ENCODE measurements at regions not wholly inside any gene's neighbourhood (a gene's known extent, or its start where the extent isn't known, plus 50 kb on each side); places are given as distances from the start of the nearest gene placed in this dataset.

DNA sequence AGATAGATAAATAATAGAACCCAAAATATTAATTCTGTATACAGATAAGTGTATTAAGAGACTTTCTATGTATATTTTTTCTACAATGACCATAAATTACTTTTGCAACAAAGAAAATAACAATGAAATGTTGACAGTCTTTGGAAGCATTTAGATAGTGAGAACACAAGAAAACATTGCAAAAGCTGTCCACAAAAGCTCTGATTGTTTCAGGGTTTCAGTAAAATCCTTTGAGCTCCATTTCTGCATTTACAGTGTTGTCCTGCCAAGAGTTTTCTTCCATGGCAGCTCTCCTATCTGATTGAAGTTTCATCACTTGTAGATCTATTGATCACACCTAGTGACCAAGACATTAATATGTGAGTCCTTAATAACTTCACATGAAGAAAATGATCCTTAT lies 321.8 kb downstream of the GPR37 start:
- no peak overlapping the region for H3K9ac ChIP-seq (ENCODE audit: low read length)
- H3K4me1 ChIP-seq (ENCODE audit: control insufficient read depth, insufficient read depth, low read length) = no peaks in the 10 kb centered on the region
- H3K4me3 ChIP-seq (ENCODE audit: low read length) = no peak overlapping the region
- no peak overlapping the region for H3K27ac ChIP-seq (ENCODE audit: low read depth, low read length)
- H3K27me3 ChIP-seq (ENCODE audit: control insufficient read depth, insufficient read depth, low read length) = no peaks in the 10 kb centered on the region
- H3K36me3 ChIP-seq (ENCODE audit: control insufficient read depth, insufficient read depth, low read length) = no peaks in the 10 kb centered on the region

- H3K36me3 ChIP-seq (ENCODE audit: control insufficient read depth, insufficient read depth, low read length) = no peaks in the 10 kb centered on the region
- H3K27ac ChIP-seq (ENCODE audit: low read depth, low read length) = no peak overlapping the region
- no peak overlapping the region for H3K4me3 ChIP-seq (ENCODE audit: low read length)
- no peak overlapping the region for H3K9ac ChIP-seq (ENCODE audit: low read length)
- H3K4me1 ChIP-seq (ENCODE audit: control insufficient read depth, insufficient read depth, low read length) = no peaks in the 10 kb centered on the region
- no peaks in the 10 kb centered on the region for H3K27me3 ChIP-seq (ENCODE audit: control insufficient read depth, insufficient read depth, low read length)
These were observed 325.5 kb downstream of the GPR37 start for GRCh38 chr7:124440081-124440480.

DNA sequence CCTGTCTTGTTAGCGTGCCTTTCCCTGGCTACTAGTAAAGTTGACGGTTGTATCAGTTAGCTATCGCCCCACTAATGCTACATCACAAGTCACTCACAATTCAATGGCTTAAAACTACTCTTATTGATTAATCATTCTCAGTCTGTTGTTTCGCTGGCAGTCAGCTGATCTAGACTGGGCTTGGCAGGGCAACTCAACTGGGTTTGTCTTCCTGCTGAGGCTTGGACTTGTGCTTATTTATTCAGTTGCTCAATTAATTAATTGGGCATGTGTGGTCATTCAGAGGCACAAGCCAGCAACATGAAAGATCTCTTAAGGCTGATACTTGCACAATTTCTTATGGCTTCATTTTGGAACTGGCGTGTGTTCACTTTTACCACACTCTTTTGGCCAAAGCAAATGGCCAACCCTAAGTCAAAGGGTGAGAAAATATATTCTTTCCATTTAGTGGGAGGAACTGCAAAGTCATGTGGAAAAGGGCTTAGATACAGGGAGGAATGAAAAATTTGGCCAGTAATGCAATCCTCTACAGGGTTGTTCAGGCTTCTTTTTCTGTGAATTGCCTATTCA lies 333.5 kb downstream of the GPR37 start:
- Histone ChIP-seq H3K9ac (ENCODE audit: low read length) (no peak overlapping the region), H3K27me3 (ENCODE audit: control insufficient read depth, insufficient read depth, low read length) (no peaks in the 10 kb centered on the region), H3K4me1 (ENCODE audit: control insufficient read depth, insufficient read depth, low read length) (no peaks in the 10 kb centered on the region), H3K36me3 (ENCODE audit: control insufficient read depth, insufficient read depth, low read length) (no peaks in the 10 kb centered on the region), H3K27ac (ENCODE audit: low read depth, low read length) (no peak overlapping the region), H3K4me3 (ENCODE audit: low read length) (no peak overlapping the region)

DNA sequence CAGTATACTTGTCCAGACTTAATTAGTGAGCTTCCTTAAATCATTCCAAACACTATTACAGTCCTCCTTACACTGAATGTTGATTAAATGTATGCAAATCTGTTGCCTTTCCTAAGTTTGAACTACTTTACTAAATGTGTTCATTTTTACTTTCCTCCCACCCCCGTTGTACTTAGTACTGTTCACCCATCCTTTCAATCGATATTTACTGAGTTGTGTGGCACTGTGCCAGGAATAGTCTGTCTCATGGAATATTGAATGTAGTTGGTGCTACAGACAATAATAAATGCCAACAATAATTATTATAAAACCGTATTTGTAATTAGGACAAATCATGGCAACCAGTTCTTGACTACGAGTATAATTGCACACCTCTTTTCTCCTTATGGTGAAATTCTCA lies 335.7 kb downstream of the GPR37 start:
- Histone ChIP-seq H3K36me3 (ENCODE audit: control insufficient read depth, insufficient read depth, low read length) (no peaks in the 10 kb centered on the region), H3K4me3 (ENCODE audit: low read length) (no peak overlapping the region), H3K9ac (ENCODE audit: low read length) (no peak overlapping the region), H3K27ac (ENCODE audit: low read depth, low read length) (no peak overlapping the region), H3K4me1 (ENCODE audit: control insufficient read depth, insufficient read depth, low read length) (no peaks in the 10 kb centered on the region), H3K27me3 (ENCODE audit: control insufficient read depth, insufficient read depth, low read length) (no peaks in the 10 kb centered on the region)

DNA sequence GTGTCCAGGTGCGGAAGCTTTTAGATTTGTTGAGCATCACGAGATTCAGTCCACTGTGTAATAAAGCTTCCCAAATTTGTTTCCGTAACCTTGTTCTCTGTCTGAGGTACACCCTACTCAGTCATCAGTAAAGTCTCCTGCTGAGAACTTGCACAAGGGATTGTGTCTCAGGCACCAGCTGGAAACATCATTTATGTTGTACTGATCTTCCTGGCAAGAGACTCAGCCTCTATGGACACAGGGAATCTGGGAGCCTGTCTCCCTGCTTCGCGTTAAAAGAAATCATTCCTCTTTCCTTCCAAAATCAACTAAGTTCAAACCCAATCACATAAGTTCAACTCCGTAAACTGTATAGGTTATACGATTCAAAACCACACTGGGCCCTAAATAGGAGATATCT lies 336.8 kb downstream of the GPR37 start:
- H3K36me3 ChIP-seq (ENCODE audit: control insufficient read depth, insufficient read depth, low read length) = no peaks in the 10 kb centered on the region
- H3K9ac ChIP-seq (ENCODE audit: low read length) = no peak overlapping the region
- no peak overlapping the region for H3K4me3 ChIP-seq (ENCODE audit: low read length)
- H3K4me1 ChIP-seq (ENCODE audit: control insufficient read depth, insufficient read depth, low read length) = no peaks in the 10 kb centered on the region
- H3K27me3 ChIP-seq (ENCODE audit: control insufficient read depth, insufficient read depth, low read length) = no peaks in the 10 kb centered on the region
- no peak overlapping the region for H3K27ac ChIP-seq (ENCODE audit: low read depth, low read length)

GRCh38 chr7:124426621-124427020 lies 339.0 kb downstream of the GPR37 start:
- H3K4me3 ChIP-seq (ENCODE audit: low read length) = no peak overlapping the region
- H3K4me1 ChIP-seq (ENCODE audit: control insufficient read depth, insufficient read depth, low read length) = no peaks in the 10 kb centered on the region
- H3K36me3 ChIP-seq (ENCODE audit: control insufficient read depth, insufficient read depth, low read length) = no peaks in the 10 kb centered on the region
- H3K27me3 ChIP-seq (ENCODE audit: control insufficient read depth, insufficient read depth, low read length) = no peaks in the 10 kb centered on the region
- no peak overlapping the region for H3K9ac ChIP-seq (ENCODE audit: low read length)
- no peak overlapping the region for H3K27ac ChIP-seq (ENCODE audit: low read depth, low read length)

DNA sequence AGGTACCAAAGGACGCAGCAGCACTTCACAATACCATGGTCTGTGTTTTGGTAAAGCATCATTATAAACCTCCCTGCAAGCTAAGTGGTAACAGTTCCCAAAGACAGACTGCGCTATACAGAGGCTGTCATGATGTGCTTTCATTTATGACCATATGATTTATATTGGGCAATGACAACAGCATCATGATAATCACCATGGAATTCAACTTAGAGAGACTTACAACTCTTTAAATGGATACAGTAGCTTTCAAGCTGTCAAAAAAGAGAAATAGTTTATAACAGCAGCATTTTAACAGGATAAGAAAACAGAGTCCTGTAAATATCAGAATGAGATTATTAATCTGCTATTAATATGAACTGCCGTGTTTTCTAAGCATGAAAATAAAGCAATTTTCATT lies 341.7 kb downstream of the GPR37 start:
- H3K9ac ChIP-seq (ENCODE audit: low read length) = no peak overlapping the region
- H3K27ac ChIP-seq (ENCODE audit: low read depth, low read length) = no peak overlapping the region
- no peaks in the 10 kb centered on the region for H3K4me1 ChIP-seq (ENCODE audit: control insufficient read depth, insufficient read depth, low read length)
- H3K27me3 ChIP-seq (ENCODE audit: control insufficient read depth, insufficient read depth, low read length) = no peaks in the 10 kb centered on the region
- H3K36me3 ChIP-seq (ENCODE audit: control insufficient read depth, insufficient read depth, low read length) = no peaks in the 10 kb centered on the region
- H3K4me3 ChIP-seq (ENCODE audit: low read length) = no peak overlapping the region

GRCh38 chr7:124422081-124422480 lies 343.5 kb downstream of the GPR37 start:
- Histone ChIP-seq H3K4me1 (ENCODE audit: control insufficient read depth, insufficient read depth, low read length) (no peaks in the 10 kb centered on the region), H3K27me3 (ENCODE audit: control insufficient read depth, insufficient read depth, low read length) (no peaks in the 10 kb centered on the region), H3K36me3 (ENCODE audit: control insufficient read depth, insufficient read depth, low read length) (no peaks in the 10 kb centered on the region), H3K9ac (ENCODE audit: low read length) (no peak overlapping the region), H3K4me3 (ENCODE audit: low read length) (no peak overlapping the region), H3K27ac (ENCODE audit: low read depth, low read length) (no peak overlapping the region)

- no peak overlapping the region for H3K9ac ChIP-seq (ENCODE audit: low read length)
- no peak overlapping the region for H3K27ac ChIP-seq (ENCODE audit: low read depth, low read length)
- H3K4me3 ChIP-seq (ENCODE audit: low read length) = no peak overlapping the region
These were observed 345.2 kb downstream of the GPR37 start for GRCh38 chr7:124420367-124420766.

DNA sequence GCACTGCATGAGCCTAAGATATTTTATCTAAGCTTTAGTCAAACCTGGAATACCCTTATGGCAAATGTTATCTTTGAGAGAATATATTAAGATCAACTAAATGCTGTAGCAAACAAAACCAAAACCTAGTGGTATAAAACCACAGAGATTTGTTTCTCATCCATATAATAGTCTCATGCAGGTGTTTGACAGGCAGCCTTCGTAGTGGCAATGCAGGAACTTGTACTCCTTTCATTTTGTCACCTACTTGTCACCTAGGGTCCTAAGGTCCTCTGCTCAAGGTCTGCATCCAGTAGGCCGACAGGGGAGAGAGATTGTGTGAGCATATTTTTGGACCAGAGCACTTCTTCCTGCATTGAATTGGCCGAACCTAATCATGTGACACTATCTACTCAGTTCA lies 352.6 kb downstream of the GPR37 start:
- Histone ChIP-seq H3K4me3 (ENCODE audit: low read length) (no peak overlapping the region), H3K27me3 (ENCODE audit: control insufficient read depth, insufficient read depth, low read length) (no peaks in the 10 kb centered on the region), H3K36me3 (ENCODE audit: control insufficient read depth, insufficient read depth, low read length) (no peaks in the 10 kb centered on the region), H3K9ac (ENCODE audit: low read length) (no peak overlapping the region), H3K4me1 (ENCODE audit: control insufficient read depth, insufficient read depth, low read length) (no peaks in the 10 kb centered on the region), H3K27ac (ENCODE audit: low read depth, low read length) (no peak overlapping the region)

More at GRCh38 chr7:124420367-124420766, 345.2 kb downstream of the GPR37 start:
- Histone ChIP-seq H3K36me3 (ENCODE audit: control insufficient read depth, insufficient read depth, low read length) (no peaks in the 10 kb centered on the region), H3K27me3 (ENCODE audit: control insufficient read depth, insufficient read depth, low read length) (no peaks in the 10 kb centered on the region), H3K4me1 (ENCODE audit: control insufficient read depth, insufficient read depth, low read length) (no peaks in the 10 kb centered on the region)

- no peaks in the 10 kb centered on the region for H3K36me3 ChIP-seq (ENCODE audit: control insufficient read depth, insufficient read depth, low read length)
- no peak overlapping the region for H3K27ac ChIP-seq (ENCODE audit: low read depth, low read length)
- no peak overlapping the region for H3K4me3 ChIP-seq (ENCODE audit: low read length)
- no peaks in the 10 kb centered on the region for H3K4me1 ChIP-seq (ENCODE audit: control insufficient read depth, insufficient read depth, low read length)
- H3K9ac ChIP-seq (ENCODE audit: low read length) = no peak overlapping the region
- H3K27me3 ChIP-seq (ENCODE audit: control insufficient read depth, insufficient read depth, low read length) = no peaks in the 10 kb centered on the region
These were observed 353.1 kb downstream of the GPR37 start for GRCh38 chr7:124412531-124412930.

GRCh38 chr7:124411796-124412195 lies 353.8 kb downstream of the GPR37 start:
- H3K36me3 ChIP-seq (ENCODE audit: control insufficient read depth, insufficient read depth, low read length) = no peaks in the 10 kb centered on the region
- H3K4me1 ChIP-seq (ENCODE audit: control insufficient read depth, insufficient read depth, low read length) = no peaks in the 10 kb centered on the region
- no peak overlapping the region for H3K9ac ChIP-seq (ENCODE audit: low read length)
- no peak overlapping the region for H3K4me3 ChIP-seq (ENCODE audit: low read length)
- no peak overlapping the region for H3K27ac ChIP-seq (ENCODE audit: low read depth, low read length)
- H3K27me3 ChIP-seq (ENCODE audit: control insufficient read depth, insufficient read depth, low read length) = no peaks in the 10 kb centered on the region

DNA sequence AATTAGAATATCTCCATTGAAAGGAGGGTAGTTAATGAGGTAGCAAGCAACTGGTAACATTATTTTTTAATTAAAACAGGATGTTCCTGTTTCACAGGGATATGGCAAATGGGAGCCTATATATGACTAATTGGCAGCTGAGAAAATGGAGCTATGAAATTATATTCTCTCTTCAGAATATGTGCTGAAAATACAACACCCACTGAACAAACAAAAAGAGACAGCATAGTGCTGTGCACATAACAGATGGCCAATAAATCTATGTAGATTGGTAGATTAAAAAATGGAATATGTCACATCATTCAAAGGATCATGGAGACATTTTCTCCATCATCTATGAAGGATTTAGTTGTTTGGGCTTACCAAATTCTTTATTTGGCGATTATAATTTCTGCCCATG lies 362.0 kb downstream of the GPR37 start:
- no peaks in the 10 kb centered on the region for H3K4me1 ChIP-seq (ENCODE audit: control insufficient read depth, insufficient read depth, low read length)
- no peaks in the 10 kb centered on the region for H3K36me3 ChIP-seq (ENCODE audit: control insufficient read depth, insufficient read depth, low read length)
- H3K27me3 ChIP-seq (ENCODE audit: control insufficient read depth, insufficient read depth, low read length) = no peaks in the 10 kb centered on the region
- H3K27ac ChIP-seq (ENCODE audit: low read depth, low read length) = no peak overlapping the region
- H3K4me3 ChIP-seq (ENCODE audit: low read length) = no peak overlapping the region
- no peak overlapping the region for H3K9ac ChIP-seq (ENCODE audit: low read length)
